GM18951 (cell line): ENCODE measurements at regions not wholly inside any gene's neighbourhood (a gene's known extent, or its start where the extent isn't known, plus 50 kb on each side); places are given as distances from the start of the nearest gene placed in this dataset.

Experiments used
- POLR2A ChIP-seq: IDR thresholded peaks from 4 replicates; pipeline ENCODE4 v1.6.1; 2011; ENCODE audit warnings: mild to moderate bottlenecking; ENCODE audit not compliant: insufficient read length, insufficient read depth; ENCODE audit errors: extremely low read depth
- in situ Hi-C: fragments of 300-500 bp; cut with MboI; formaldehyde crosslinking; loops from one replicate; pipeline ENCODE4 v1.12.0; 2022; ENCODE audit warnings: low sequenced_read_pairs, mixed read lengths, inconsistent platforms; ENCODE audit not compliant: unreplicated experiment

GRCh38 chr6:19463250-19463649, 373.9 kb upstream of the ID4 start:
- in situ Hi-C loops, result no loop called here
- TF ChIP-seq POLR2A, result no peak

- in situ Hi-C loops, result no loop called here
- no peak for TF ChIP-seq POLR2A
Measured at GRCh38 chr6:19463925-19464324, 373.2 kb upstream of the ID4 start.

- TF ChIP-seq POLR2A, result no peak
- in situ Hi-C loops, result no loop called here
Measured at GRCh38 chr6:19465256-19465655, 371.9 kb upstream of the ID4 start.

DNA sequence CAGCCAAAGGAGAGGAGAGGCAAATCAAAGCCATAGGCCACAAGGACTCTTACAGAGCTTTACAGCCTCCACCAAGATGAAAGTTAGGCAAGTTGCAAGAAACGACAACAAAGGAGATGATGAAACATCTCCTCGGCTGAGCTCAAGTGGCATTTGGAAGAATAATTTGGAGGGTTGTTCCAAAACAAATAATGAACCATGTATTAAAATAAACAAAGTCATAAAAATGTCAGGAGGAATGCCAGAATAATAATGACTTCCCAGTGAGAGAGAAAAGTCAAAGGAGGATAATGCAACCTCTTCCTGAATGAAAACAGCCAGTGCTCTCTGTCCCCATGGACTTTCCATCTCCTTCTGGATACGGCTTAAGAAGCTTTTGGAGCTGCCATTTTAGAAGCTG, 371.4 kb upstream of the ID4 start:
- in situ Hi-C loops, result no loop called here
- TF ChIP-seq POLR2A, result no peak

DNA sequence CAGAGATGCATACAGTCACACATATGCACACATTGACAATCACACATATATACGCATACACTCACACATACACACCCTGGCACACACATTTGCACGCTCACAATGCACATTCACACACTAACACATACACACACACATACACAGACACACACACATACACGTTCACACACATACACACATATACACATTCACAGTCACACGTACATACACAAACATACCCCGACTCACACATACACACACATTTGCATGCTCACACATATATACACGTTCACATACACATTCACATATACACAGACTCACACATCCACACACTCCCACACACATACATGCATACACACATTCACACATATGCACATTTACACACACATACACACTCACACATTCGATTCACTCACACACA, 366.8 kb upstream of the ID4 start:
- in situ Hi-C loops, result no loop called here
- TF ChIP-seq POLR2A, result no peak

GRCh38 chr6:19472153-19472552, 365.0 kb upstream of the ID4 start:
- no peak for TF ChIP-seq POLR2A
- in situ Hi-C loops, result no loop called here

DNA sequence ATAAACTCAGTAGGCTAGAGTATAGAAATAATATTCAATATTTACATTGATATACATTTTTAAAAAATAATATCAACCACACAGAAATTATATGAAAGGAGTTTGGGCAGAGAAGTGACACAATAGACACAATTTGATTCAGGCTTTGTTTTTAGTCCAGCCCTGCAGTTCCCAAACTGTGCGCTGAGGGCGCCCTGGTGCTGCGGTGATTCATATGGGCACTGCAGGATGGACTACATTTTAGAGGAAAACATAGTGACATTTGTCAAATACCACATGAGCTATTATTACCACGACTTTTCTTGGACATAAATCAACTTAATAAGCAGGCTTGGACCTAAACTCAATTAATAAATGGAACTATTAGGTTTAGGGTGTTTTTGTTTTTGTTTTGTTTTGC, 364.3 kb upstream of the ID4 start:
- TF ChIP-seq POLR2A, result no peak
- in situ Hi-C loops, result no loop called here

GRCh38 chr6:19477563-19477962, 359.6 kb upstream of the ID4 start:
- in situ Hi-C loops, result no loop called here
- no peak for TF ChIP-seq POLR2A

DNA sequence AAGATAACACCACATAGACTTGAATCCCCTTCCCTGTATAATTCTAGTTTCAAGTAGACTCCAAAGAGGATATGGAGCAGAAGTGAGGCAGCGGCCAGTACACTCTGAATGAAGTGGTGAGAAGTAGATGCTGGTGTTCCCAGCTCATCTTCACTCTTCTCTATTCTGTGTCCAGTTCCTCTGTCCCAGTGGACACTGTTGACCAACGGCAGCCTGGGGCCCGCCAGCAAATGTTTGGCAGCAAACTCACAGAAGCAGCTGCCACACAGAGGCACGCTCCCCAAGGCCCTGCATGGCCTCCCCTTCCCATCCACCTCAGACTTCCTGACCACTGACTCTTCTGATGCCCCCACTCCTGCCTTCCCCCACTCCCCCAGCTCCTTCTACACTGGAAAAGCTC, 358.9 kb upstream of the ID4 start:
- TF ChIP-seq POLR2A, result no peak
- in situ Hi-C loops, result no loop called here

DNA sequence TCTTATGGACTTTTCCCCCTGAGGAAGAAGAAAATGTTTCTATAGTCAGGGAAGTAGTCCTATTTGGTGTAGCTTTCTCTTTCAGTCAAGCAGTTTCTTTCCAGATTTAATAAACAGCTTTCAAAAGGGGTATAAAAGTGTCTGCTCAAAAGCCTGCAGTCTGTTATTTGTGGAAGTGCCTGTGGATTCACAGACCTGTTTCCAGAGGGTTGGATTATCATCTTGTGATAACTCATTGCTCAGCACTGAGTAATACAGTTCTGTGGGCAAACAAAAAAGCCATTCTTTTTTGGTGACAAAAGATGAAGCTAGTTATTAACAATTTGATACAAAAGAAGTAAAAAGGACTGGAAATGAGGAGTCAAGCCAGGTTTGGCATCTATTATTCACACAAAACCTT, 358.2 kb upstream of the ID4 start:
- in situ Hi-C loops, result no loop called here

DNA sequence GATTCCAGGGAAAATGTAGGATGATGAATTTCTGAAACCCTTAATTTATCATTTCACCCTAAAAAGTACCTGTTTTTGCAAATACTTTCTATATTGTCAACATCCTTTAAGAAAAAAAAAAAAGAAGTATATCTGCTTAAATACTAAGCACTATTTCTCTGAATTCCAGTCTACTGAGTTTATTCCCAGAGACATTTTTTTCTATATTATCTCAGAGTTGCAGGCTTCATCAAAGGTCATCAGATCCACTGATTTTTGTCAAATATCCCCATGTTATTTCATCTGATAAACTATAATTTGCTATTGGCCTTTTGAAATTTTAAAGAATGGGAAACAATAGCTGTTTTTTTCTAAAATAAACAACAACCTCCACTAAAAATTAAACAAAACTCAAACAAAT, 357.6 kb upstream of the ID4 start:
- in situ Hi-C loops, result no loop called here
- no peak for TF ChIP-seq POLR2A

More for the DNA sequence above, 358.2 kb upstream of the ID4 start:
- no peak for TF ChIP-seq POLR2A

DNA sequence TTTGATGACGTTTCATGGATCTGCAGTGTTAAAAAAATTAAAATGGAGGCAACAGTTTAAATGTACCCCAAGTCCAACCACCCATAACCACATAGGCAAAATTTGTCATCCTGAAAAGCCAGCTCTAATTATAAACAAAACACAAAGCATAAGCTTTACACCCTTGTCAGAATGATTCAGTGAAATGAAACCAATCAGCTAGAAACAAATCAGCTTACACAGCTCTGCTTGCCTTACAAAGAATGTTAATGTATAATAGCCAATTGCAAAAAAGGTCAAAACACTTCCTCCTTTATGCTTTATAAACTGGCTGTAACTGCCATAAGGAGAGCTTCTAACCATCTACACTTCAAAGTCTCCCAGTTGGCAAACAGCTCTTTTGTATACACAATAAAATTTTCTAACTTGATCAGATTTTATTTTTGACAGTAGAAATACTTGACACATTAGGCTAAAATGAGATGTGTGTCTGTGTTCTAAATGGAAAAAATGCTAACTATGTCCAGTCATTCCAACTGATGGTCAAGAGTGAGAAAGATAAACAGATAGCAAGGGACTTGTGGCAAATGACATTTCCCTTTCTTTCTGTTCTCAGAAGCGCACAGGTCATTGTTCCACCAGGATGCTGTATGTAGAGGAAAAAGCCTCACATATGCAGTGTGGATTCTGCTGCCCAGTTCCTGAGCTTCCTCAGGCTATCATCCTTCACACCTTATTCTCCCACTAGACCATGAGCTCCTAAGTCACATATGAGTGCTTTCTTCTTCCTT, 344.3 kb upstream of the ID4 start:
- in situ Hi-C loops, result no loop called here
- TF ChIP-seq POLR2A, result no peak

DNA sequence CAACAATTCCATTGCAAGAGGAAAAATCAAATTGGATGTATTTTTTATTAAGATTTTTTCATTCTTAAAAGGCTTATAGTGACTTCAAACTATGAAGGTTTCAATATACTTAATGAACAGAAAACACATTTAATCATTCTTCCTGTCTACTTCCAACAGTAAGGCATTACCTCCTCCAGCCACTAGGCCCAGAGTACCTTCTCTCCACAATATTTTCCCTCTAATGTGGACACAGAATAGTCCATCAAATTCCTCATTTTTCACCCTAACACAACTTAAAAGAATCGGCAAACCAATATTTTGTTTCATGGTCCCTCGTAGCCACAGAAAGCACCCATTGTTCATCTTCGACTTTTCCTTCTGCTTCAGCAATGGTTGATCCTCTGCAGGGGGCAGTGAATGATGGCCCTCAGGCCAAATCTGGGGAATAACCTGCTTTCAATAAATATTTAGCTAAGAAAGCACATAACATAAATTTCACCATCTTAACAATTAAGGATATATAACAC, 335.4 kb upstream of the ID4 start:
- TF ChIP-seq POLR2A, result no peak
- in situ Hi-C loops, result no loop called here

DNA sequence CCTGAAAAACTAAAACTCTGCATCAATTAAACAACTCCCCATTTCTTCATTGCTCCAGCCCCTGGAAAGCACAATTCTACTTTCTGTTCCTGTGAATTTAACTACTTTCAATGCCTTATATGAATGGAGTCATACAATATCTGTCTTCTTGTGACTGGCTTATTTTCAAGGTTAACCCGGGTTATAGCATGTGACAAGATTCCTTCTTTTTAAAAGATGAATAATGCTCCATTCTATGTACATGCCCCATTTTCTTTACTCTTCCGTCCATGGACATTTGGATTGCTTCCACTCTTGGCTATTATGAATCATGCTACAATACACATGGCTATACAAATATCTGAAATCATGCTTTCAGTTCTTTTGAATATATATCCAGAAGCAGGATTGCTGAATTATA, 334.9 kb upstream of the ID4 start:
- in situ Hi-C loops, result no loop called here

DNA sequence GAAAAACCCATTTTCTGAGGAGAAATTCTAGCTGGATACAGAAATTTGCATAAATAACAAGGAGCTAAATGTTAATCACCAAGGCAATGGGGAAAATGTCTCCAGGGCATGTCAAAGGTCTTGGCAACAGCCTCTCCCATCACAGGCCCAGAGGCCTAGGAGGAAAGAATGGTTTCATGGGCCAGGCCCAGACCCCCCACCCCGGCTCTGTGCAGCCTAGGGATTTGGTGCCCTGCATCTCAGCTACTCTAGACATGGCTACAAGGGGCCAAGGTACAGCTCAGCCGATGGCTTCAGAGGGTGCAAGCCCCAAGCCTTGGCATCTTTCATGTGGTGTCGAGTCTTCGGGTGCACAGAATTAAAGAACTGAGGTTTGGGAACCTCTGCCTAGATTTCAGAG, 321.2 kb upstream of the ID4 start:
- TF ChIP-seq POLR2A, result no peak
- in situ Hi-C loops, result no loop called here

More for the DNA sequence above, 334.9 kb upstream of the ID4 start:
- TF ChIP-seq POLR2A, result no peak

DNA sequence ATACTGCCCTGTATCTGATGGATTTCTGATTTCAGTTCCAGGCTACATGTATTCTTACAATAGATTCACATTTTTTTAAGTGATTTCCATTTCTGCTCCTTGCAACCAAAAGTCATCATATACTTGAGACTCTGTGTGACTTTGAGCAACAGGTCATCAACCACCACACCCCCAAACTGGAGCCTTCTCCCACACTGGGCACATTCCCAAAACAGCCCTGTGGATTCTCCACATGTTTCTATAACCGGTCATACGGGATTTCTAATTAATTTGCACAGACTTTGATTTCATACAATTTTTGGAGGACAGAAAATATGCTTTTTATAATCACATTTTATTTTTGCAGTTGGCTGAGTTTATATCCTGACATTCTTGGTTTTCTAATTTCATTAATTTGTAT, 317.2 kb upstream of the ID4 start:
- in situ Hi-C loops, result no loop called here
- no peak for TF ChIP-seq POLR2A
